GM21360 (cell line): ENCODE measurements at regions not wholly inside any gene's neighbourhood (a gene's known extent, or its start where the extent isn't known, plus 50 kb on each side); places are given as distances from the start of the nearest gene placed in this dataset.

Experiments used
- ATAC-seq: cut with Tn5 transposase; IDR thresholded peaks from one replicate; pipeline ENCODE4 v1.9.1; 2021; ENCODE audit warnings: mild to moderate bottlenecking, moderate library complexity; ENCODE audit not compliant: unreplicated experiment

DNA sequence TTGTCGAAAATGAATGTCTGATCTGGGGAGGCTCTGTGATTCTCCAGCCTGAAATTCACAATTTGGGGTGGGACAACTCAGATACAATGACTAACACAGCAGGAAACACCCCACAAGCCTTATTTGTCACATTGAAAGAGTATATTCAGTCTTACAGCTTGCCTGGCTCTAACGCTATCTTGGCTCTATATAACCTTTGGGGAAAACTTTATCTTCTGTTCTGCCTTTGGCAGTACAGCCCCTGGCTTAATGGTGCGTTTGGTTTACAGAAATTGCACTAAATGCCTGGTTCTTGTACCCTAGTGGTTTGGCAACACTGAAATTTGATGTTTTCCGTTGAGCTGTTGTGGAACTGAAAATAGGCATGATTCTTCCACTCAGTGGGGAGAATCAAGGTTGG lies 178.1 kb upstream of the VEGFC start:
- no peak for ATAC-seq

DNA sequence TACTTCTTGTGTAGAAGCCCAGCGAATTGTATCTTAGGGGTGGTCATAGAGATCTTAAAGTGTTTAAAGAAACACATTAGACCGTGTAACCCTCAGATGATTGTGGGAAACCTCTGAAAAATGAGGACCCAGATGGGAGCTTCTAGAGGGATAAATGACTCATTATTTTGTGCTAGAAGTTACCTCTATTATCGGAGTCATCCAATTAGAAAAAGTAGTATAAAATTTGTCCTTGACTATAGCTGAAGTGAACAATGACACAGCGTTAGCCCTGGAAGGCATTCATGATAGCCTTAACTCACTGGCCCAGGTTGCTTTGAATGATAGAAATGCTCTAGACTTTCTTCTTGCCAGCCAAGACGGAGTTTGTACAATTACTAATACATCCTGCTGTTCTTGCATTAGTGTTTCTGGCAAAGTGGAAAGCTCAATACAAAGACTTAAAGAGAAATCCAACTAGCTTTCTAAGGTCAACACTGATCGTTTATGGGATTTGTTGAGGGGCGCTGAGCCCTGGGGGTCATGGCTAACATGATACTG lies 178.9 kb upstream of the VEGFC start:
- ATAC-seq: no peak

DNA sequence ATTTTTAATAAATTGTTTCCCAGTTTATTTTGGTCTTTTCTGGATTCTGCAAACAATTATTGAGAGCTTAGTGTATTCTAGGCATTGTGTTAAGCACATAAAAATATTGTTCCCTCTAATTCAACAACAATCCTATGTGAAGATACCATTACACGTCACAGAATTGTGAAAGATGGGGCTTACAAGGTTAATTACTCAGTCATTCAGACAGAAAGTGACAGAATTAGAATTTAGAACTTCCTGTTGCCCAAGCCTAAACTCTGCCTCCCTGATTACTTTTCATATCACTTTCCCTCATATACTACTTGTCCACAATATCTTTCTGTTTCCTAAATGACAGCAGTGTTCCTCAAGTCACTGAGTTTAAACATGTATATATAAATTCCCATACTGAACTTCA lies 186.7 kb upstream of the VEGFC start:
- no peak for ATAC-seq

DNA sequence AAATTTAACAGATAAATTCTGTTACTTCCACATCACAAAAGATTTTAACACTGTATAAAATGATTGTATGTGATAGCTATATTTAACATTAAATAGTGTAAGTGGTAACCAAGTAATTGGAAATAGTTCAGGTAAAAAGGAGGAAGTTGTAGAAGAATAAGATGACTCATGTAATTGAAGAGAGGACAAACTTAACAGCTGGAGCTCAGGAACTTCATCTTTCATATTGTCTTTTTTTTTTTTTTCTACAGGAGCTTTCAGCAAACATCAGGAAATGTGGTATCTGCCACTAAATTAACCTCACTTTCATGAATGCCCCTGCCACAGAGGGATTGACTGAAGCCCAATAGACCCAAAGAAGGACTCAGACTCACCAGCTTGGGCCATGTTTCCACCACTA lies 188.4 kb upstream of the VEGFC start:
- no peak for ATAC-seq

DNA sequence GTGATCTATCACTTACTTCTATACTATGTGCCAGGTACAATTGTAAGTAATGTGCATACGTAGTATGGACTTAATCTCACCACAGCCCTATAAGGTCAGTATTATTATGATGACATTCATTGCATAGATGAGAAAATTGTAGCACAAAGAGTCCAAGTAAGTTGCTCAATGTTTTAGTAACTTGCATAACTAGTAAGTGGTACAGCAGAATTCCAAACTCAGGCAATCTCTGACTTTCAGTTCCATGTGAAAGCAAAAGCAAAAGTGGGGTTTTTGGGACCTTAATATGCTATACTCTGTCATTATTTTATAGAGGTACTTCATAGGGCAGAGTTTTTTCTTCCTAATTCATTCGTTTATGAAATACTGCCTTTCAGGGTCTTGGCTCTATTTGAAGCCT lies 188.8 kb upstream of the VEGFC start:
- ATAC-seq: no peak

DNA sequence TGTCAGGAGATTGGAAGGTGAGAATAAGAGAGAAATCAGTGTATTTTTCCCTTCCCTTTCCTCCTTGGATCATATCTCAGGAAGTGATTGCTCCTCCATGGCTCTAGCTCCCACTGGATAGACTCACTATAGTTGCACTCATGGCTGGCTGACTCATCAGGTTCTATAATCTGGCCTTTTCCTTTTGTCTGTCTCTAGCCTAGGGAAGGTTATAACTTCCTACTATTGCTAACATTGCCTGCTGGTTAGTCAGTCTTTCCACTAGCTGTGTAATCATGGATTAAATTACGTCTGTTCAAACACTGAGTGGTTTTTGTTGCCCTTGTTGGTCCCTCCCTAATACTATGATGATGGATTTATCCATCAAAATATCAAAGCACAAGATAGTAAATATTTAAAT lies 195.5 kb upstream of the VEGFC start:
- no peak for ATAC-seq

DNA sequence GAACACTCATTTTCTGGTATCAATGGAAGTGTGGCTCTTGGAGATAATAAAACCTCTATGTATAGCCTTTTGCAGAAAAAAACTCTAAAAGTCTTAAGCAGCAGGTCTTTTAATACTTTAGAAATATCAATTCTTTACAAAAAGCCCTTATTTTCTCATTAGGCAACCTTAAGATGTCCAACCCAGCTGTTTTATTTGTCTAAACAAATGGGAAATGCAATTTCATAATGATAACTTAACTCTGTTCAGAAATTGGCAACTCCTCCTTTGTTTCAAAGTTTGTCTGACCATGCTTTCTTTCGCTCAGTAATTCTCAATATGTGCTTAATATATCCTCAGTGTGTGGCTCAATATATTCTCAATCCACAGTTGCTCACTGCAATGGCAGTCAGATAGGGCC lies 196.5 kb upstream of the VEGFC start:
- ATAC-seq: no peak

DNA sequence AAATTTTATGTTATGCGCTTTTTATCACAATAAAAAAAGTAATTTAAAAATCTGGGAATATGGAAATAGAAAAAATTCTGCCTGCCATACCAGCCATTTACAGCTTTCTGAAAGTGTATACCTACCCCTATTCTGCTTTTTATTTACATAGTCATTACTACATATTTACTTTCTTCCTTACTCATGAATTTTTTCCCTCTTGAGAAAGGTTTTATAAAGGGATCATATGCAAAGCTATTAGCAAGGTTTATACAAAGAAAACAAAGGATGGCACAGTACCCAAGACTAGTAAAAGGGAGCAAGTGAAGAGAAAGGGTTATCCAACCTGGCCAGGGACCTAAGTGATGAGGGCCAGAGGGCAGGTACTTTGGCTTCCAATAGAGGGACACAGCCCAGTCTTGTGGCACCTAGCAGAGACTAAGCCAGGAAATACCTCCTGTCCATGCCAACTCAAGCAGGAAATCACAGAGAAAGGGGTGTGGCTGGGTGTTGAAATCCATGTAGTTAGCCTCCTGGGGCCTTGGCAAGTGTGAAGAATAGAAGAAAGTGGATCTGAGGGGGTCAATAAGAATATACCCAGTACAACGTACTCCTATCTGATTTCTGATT lies 207.3 kb upstream of the VEGFC start:
- no peak for ATAC-seq

DNA sequence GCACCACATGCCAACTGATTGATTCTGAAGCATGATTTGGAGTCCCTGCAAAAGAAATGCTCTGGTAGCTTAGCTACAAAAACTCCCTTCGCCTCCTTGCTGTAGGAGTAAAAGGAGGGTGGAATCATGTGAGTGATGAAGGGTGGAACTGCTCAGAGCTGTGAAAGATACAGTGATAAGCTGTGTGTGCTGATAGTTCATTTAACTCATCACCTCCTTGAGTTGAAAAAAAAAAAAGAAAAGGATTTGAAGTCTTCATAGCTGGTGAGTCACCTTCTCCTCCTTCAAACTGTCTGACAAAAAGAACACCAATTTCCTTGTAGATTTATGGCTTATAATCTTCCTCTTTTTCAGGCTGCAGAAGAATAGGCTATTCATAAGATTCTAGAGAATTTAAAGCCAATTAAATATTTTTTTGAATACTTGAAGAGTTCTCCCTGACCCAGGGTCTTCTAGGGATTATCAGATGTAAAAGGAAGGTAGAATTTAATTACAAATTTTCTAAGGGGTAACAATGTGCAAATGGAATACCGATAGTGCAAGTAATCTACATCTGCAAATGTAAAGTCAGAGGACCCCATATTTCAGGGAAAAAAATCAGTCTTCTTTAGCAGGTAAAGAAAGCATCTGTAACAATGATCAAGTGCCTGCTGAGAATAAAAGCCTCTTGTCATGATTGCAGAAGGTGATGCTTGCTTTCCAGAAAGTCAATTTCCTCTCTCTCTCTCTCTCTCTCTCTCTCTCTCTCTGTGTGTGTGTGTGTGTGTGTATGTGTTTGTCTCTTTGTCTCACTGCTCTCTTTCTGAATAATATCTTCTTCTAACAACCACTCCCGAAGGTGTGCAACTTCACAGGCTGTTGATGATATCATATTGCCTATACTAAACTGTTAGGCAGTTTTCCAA lies 208.8 kb upstream of the VEGFC start:
- ATAC-seq: no peak

DNA sequence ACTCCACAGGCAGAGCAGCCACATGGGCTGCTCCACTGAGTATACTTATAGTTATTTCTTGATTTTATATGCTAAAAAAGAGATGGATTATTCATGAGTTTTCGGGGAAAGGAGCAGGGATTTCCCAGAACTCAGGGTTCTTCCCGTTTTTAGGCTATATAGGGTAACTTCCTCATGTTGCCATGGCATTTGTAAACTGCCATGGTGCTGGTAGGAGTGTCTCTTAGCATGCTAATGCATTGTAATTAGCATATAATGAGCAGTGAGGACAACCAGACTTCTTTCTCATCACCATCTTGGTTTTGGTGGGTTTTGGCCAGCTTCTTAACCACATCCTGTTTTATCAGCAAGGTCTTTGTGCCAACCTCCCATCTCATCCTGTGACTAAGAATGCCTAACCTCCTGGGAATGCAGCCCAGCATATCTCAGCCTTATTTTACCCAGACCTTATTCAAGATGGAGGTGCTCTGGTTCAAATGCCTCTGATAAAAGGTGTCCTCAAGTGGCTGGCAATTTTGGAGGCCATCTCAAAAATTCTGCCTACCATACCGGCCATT lies 213.0 kb upstream of the VEGFC start:
- ATAC-seq: no peak

DNA sequence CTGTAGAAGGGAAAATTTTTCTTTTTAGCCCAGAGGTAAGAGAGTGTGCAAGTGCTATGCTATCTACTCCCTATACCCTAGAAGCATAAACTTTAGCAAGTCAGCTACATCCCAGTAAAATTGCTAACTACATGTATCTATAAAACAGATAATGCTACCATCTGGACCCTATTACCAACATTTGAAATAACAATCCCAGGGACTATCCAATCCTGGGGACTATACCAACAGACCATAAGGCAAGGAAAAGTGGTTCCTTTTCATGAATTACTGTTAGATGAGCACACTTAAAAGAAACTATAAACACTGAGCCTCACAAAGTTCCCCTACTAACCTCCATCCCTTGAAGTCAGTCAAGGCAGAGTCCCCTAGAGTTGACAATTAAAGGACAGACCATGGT lies 213.6 kb upstream of the VEGFC start:
- ATAC-seq: no peak

DNA sequence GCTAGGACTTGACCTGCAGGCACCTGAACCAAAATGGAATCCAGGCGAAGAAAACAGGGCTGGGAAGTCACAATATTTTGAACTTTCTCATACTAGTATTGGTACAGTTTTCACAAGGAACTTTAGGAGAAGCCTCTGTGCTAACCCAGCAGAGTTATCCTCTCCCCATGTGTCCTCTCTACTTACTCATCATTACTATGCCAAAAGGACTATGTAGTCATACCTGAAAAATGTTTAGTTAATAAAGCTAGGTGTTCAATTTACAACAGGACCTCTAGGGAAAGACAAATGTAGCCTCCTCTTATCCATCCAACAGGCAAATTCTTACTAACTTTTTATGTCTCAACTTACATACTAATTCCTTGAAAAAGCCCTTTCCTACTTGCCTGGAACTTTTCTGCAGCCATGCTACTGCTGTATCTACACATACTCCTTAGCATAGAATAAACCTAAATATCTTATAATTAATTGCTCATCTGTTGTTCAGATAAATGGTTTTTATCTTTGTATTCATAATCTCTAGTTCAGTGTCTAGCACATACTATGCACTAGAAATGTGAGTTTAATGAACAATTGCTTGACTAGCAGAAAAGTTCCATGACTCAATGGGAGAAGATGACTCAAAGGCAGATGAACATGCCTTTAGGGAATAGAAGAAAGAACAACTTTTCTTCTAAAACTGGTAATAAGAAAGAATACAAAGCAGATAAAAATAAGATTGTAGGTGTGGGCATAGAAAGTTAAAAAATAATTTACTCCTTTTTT lies 215.5 kb upstream of the VEGFC start:
- ATAC-seq: no peak

DNA sequence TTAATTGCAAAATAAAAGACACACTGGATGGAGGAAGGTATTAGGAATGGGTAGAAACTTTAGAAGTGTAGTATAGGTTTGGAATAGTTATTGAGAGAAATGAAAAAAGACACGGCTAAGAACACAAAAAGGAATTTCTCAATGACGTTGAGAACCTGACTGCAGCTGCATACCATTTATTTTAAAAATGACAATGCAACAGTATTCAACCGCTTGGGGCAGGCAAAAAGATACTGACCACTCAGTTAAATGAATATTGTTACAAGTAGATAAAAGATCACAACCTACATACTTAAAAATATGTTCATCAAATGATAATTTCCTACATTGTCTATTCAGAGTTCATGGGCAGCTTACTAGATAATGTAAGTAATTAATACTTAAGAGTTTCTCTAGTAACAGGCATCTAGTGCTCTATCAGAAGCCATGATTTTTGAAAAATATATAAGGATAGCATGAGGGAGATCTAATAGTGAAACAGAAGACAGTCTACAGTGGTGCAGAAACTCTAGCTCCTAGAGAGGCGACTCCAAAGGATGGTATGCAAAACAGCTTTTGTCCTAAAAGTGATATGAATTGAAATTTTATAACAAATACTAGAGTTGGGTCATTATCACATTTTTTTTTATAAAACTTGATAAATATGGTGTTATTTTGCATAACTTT lies 216.2 kb upstream of the VEGFC start:
- no peak for ATAC-seq

DNA sequence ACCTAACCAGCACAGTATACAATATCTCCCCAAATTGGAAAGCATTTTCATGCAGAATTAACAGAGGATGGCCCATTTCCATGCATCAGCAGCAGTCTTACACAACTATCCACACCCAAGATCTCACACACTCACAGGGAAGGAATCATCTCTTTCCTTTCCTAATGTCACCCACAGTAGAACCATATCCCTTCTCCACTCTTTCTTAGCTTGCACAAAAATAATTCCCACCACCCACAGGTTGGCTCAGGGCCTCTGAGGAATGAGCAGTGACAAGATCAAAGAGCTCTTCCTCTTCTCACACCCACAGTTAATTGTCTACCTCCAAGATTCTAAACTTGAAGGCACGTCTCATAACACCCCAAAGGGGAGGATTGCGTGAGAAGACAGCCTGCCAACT lies 217.7 kb upstream of the VEGFC start:
- ATAC-seq: no peak

DNA sequence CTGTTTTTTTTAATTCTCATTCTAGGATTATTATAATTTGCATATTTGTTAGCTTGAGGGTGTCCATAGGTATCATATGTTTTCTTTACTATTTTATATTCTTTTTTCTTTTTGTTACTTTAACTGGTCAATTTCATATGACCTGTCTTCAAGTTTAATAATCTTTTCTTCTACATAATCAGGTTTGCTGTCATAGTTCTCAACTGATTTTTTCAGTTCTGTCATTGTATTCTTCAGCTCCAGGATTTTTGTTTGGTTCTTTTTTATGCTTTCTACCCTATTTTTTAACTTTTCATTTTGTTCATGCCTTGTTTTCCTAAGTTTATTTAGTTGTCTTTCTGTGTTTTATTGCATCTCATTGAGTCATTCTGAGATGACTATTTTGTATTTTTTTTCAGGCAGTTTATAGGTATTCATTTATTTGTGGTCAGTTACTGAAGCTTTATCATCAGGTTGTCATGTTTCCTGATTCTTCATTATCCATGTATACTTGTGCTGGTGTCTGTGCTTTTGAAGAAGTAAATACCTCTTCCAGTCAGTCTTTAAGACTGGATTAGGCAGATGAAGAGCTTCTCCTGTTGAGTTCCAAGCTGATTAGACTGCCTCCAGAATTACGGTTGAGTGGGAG lies 220.3 kb upstream of the VEGFC start:
- ATAC-seq: no peak

DNA sequence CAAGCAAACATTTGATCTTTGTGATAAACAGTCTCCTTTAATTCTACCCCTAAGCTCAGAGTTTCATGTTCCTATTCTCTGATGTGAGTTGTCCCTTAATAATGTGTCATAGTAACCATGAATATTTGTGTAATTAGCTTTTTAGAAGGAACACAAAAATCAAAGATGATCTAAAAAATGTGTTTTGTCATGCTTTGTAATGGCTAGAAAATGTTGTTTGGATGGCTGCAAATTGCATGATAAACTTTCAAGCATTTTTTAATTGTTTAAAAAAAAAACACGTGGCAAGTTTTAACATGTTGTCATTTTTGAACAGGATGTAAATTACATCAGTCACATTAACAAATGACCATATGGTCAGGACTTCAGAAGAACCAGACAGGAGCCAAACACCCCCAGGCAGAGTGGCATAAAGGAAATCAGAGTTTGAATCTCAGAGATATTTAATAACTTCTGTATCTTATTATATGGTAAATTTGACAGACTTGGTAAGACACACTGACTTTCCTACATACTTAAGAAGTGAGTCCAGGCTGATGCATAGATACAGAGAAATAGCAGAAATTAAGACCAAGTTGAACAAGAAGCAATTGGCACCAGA lies 223.9 kb upstream of the VEGFC start:
- ATAC-seq: no peak

DNA sequence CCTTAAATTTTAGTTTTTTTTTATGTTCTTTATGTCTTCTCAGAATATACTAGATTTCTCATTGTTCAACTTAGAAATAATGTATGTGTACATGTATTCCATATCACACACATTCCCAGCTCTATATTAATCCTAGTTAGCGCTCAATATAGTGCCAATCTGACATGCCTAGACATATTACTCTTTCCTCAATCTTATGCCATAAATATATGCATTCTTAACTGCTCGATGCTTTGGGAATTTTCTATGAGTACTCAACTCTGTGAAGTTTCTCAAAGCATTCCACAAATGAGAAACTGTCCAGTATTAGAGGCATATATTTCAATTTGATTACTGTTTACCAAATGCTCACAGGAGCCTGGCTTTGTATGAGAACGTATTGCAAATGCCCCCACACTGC lies 231.2 kb upstream of the VEGFC start:
- no peak for ATAC-seq

DNA sequence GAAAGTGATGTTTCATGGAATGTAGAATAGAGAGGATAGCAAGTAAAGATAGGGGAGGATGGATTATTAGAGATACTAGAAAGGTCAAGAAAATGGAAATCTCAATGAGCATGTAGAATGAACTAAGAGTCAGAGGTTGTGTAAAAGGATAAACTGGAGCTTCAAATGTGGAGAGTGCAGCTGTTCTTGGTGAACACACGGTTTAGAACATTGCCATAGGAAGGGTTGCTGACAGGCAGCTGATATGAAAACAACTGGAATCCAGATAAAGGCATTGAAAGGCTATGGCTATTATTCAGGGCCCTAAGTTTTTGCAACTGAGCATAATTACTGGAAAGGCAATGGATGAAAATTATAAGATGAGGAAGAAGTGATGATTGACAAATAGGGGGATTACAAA lies 239.6 kb upstream of the VEGFC start:
- no peak for ATAC-seq

DNA sequence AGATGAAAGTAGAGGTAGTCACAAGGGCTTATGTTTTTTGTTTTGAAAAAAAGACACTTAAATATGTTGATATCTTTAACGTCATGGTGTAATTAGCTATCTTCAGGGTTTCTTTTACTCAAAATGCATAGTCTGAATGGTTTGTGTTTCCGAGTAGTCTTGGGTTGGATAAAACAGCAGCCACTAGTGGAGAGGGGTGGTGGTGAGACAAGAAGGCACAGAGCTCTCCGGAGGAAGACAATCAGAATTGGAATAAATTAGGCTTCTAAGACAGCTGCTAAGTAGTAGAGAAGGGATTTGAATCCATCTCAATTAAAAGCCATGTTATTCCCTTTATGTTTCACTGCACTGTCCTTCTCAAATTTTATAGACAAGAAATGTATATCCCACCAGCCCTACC lies 240.4 kb upstream of the VEGFC start:
- no peak for ATAC-seq

DNA sequence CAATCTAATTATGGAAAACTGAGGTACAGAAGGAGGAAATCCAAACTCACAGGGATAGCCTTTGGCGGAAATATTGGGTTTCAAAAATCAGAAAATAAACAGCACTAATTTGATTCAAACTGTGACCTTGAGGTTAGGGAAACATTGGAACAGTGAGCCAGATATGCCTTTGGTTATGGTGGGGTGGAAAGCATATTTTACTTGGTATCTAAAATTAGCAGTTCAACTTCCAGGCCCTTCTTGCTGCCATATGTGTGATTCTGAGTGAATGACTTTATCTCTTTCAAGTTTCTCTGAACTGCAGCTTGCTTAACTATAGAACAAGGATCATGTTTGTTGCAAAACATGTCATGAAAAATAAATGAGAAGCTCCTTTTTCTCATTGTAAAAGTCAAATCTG lies 240.9 kb upstream of the VEGFC start:
- ATAC-seq: no peak
